ENCODE measurements at regions not wholly inside any gene's neighbourhood (a gene's known extent, or its start where the extent isn't known, plus 50 kb on each side); places are given as distances from the start of the nearest gene placed in this dataset.

DNA sequence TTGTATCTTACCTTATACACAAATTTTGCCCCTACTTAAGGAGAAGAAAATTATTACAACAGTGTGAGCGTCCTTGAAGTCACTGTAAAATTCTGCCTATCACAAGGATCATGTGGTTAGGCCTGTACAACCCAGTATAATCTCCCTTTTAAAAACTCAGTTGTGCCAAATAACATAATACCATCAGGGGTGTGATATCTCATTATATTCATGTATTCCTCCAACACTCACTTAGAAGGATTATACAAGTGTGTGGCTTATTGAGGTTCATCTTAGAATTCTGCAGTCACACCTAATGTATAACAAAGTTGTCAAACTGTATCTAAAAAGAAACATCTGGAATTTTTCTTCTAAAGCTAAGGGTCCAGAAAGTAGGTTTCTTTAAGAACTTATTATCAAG lies 998.8 kb upstream of the LRRTM1 start:
- no peak for TF ChIP-seq SP3 (tag by site-specific recombination; IDR thresholded peaks at IDR 0.05)
- TF ChIP-seq, protein P1, sequence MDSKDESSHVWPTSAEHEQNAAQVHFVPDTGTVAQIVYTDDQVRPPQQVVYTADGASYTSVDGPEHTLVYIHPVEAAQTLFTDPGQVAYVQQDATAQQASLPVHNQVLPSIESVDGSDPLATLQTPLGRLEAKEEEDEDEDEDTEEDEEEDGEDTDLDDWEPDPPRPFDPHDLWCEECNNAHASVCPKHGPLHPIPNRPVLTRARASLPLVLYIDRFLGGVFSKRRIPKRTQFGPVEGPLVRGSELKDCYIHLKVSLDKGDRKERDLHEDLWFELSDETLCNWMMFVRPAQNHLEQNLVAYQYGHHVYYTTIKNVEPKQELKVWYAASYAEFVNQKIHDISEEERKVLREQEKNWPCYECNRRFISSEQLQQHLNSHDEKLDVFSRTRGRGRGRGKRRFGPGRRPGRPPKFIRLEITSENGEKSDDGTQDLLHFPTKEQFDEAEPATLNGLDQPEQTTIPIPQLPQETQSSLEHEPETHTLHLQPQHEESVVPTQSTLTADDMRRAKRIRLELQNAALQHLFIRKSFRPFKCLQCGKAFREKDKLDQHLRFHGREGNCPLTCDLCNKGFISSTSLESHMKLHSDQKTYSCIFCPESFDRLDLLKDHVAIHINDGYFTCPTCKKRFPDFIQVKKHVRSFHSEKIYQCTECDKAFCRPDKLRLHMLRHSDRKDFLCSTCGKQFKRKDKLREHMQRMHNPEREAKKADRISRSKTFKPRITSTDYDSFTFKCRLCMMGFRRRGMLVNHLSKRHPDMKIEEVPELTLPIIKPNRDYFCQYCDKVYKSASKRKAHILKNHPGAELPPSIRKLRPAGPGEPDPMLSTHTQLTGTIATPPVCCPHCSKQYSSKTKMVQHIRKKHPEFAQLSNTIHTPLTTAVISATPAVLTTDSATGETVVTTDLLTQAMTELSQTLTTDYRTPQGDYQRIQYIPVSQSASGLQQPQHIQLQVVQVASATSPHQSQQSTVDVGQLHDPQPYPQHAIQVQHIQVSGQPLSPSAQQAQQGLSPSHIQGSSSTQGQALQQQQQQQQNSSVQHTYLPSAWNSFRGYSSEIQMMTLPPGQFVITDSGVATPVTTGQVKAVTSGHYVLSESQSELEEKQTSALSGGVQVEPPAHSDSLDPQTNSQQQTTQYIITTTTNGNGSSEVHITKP (tag by site-specific recombination; IDR thresholded peaks at IDR 0.05): no peak
- TF ChIP-seq HOXA7 (CRISPR knock-in tag; IDR thresholded peaks at IDR 0.05; ENCODE audit: borderline replicate concordance): no peak
- TF ChIP-seq, protein P2, sequence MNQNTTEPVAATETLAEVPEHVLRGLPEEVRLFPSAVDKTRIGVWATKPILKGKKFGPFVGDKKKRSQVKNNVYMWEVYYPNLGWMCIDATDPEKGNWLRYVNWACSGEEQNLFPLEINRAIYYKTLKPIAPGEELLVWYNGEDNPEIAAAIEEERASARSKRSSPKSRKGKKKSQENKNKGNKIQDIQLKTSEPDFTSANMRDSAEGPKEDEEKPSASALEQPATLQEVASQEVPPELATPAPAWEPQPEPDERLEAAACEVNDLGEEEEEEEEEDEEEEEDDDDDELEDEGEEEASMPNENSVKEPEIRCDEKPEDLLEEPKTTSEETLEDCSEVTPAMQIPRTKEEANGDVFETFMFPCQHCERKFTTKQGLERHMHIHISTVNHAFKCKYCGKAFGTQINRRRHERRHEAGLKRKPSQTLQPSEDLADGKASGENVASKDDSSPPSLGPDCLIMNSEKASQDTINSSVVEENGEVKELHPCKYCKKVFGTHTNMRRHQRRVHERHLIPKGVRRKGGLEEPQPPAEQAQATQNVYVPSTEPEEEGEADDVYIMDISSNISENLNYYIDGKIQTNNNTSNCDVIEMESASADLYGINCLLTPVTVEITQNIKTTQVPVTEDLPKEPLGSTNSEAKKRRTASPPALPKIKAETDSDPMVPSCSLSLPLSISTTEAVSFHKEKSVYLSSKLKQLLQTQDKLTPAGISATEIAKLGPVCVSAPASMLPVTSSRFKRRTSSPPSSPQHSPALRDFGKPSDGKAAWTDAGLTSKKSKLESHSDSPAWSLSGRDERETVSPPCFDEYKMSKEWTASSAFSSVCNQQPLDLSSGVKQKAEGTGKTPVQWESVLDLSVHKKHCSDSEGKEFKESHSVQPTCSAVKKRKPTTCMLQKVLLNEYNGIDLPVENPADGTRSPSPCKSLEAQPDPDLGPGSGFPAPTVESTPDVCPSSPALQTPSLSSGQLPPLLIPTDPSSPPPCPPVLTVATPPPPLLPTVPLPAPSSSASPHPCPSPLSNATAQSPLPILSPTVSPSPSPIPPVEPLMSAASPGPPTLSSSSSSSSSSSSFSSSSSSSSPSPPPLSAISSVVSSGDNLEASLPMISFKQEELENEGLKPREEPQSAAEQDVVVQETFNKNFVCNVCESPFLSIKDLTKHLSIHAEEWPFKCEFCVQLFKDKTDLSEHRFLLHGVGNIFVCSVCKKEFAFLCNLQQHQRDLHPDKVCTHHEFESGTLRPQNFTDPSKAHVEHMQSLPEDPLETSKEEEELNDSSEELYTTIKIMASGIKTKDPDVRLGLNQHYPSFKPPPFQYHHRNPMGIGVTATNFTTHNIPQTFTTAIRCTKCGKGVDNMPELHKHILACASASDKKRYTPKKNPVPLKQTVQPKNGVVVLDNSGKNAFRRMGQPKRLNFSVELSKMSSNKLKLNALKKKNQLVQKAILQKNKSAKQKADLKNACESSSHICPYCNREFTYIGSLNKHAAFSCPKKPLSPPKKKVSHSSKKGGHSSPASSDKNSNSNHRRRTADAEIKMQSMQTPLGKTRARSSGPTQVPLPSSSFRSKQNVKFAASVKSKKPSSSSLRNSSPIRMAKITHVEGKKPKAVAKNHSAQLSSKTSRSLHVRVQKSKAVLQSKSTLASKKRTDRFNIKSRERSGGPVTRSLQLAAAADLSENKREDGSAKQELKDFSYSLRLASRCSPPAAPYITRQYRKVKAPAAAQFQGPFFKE (tag by site-specific recombination; IDR thresholded peaks at IDR 0.05; ENCODE audit: borderline replicate concordance): no peak

Data from HEK293 (cell line).